ENCODE measurements at regions not wholly inside any gene's neighbourhood (a gene's known extent, or its start where the extent isn't known, plus 50 kb on each side); places are given as distances from the start of the nearest gene placed in this dataset.
A peak's percentile ranks its signal among the peaks of the same experiment; 100 is the strongest.

GRCh38 chr10:91335147-91335546 lies 75.0 kb upstream of the HECTD2 start:
- H3K27me3 ChIP-seq, result no peaks in the 10 kb centered on the region
- no peaks in the 10 kb centered on the region for H3K4me1 ChIP-seq
- no peak overlapping the region for H3K27ac ChIP-seq
- 32 to 56% methylated on average over 3 of the region's 3 CpGs for WGBS, 2 donors
- H3K4me3 ChIP-seq, result no peak overlapping the region
- H3K36me3 ChIP-seq, result no peaks in the 10 kb centered on the region
- intact Hi-C loops (cut with DNase I), result no loop called here
- TF ChIP-seq POLR2A (IDR thresholded peaks at IDR 0.05), result no peak
- TF ChIP-seq CTCF (IDR thresholded peaks at IDR 0.05), result no peak
- no peaks in the 10 kb centered on the region for H3K9me3 ChIP-seq
- DNase-seq, result no peak

GRCh38 chr10:91339729-91340128 lies 70.4 kb upstream of the HECTD2 start:
- WGBS, 2 donors, result 40 to 85% methylated on average over 1 of the region's 1 CpG
- no peaks in the 10 kb centered on the region for H3K27me3 ChIP-seq
- H3K27ac ChIP-seq, result no peak overlapping the region
- intact Hi-C loops (cut with DNase I), result no loop called here
- DNase-seq, result no peak
- peaks cover 0 to 17% (median 9%) of the 10 kb centered on the region in 3 donors for H3K4me1 ChIP-seq
- H3K4me3 ChIP-seq, result no peak overlapping the region
- H3K9me3 ChIP-seq, result no peaks in the 10 kb centered on the region
- TF ChIP-seq POLR2A (IDR thresholded peaks at IDR 0.05) (no peak), CTCF (IDR thresholded peaks at IDR 0.05) (no peak)
- no peaks in the 10 kb centered on the region for H3K36me3 ChIP-seq

- Histone ChIP-seq H3K36me3 (no peaks in the 10 kb centered on the region), H3K27me3 (no peaks in the 10 kb centered on the region), H3K27ac (peak overlapping the region; percentile 9 to 66 (median 56)), H3K9me3 (no peaks in the 10 kb centered on the region), H3K4me1 (peaks cover 0 to 17% (median 9%) of the 10 kb centered on the region in 3 donors), H3K4me3 (no peak overlapping the region)
- intact Hi-C loops (cut with DNase I), result no loop called here
- DNase-seq, result no peak
- whole genome bisulfite sequencing, 2 donors, result 38 to 45% methylated on average over 8 of the region's 8 CpGs
- peak in 1 of 6 experiments; percentile 18 for TF ChIP-seq CTCF (IDR thresholded peaks at IDR 0.05)
- TF ChIP-seq POLR2A (IDR thresholded peaks at IDR 0.05), result no peak
Observed at GRCh38 chr10:91340613-91341362, 69.4 kb upstream of the HECTD2 start.

GRCh38 chr10:91341686-91342085 lies 68.5 kb upstream of the HECTD2 start:
- DNase-seq, result no peak
- H3K4me3 ChIP-seq, result no peak overlapping the region
- H3K36me3 ChIP-seq, result no peaks in the 10 kb centered on the region
- H3K4me1 ChIP-seq, result peaks cover 0 to 17% (median 9%) of the 10 kb centered on the region in 3 donors
- no peaks in the 10 kb centered on the region for H3K9me3 ChIP-seq
- TF ChIP-seq POLR2A (IDR thresholded peaks at IDR 0.05) (no peak), CTCF (IDR thresholded peaks at IDR 0.05) (no peak)
- intact Hi-C loops (cut with DNase I), result no loop called here
- peak overlapping the region in 2 of 4 donors; percentile 54 to 66 for H3K27ac ChIP-seq
- no peaks in the 10 kb centered on the region for H3K27me3 ChIP-seq

- Histone ChIP-seq H3K27ac (no peak overlapping the region), H3K4me1 (peaks cover 0 to 17% (median 9%) of the 10 kb centered on the region in 3 donors), H3K9me3 (no peaks in the 10 kb centered on the region), H3K4me3 (no peak overlapping the region), H3K36me3 (no peaks in the 10 kb centered on the region), H3K27me3 (no peaks in the 10 kb centered on the region)
- WGBS, 2 donors, result 62 to 79% methylated on average over 1 of the region's 1 CpG
- TF ChIP-seq CTCF (IDR thresholded peaks at IDR 0.05), result no peak
- no peak for TF ChIP-seq POLR2A (IDR thresholded peaks at IDR 0.05)
- no peak for DNase-seq
- intact Hi-C loops (cut with DNase I), result no loop called here
Observed at GRCh38 chr10:91343010-91343409, 67.1 kb upstream of the HECTD2 start.

All from esophagus squamous epithelium (tissue), 5 donors.